Epithelial cell of prostate (primary cell): ENCODE measurements at regions not wholly inside any gene's neighbourhood (a gene's known extent, or its start where the extent isn't known, plus 50 kb on each side); places are given as distances from the start of the nearest gene placed in this dataset.
"Not testable (repeated sequence)": the region's sequence is repeated elsewhere in the genome, so short reads cannot be mapped to it uniquely, and the experiment has no call there.

Experiments used
- DNase-seq: peaks from one replicate; pipeline ENCODE4 v3.0.0-alpha.2; 2011; ENCODE audit warnings: low read depth, low spot score
- H3K27ac ChIP-seq: fragments of 450-650 bp; 2 replicates; pipeline ENCODE4 v1.5.1; 2017; ENCODE audit warnings: mild to moderate bottlenecking

DNA sequence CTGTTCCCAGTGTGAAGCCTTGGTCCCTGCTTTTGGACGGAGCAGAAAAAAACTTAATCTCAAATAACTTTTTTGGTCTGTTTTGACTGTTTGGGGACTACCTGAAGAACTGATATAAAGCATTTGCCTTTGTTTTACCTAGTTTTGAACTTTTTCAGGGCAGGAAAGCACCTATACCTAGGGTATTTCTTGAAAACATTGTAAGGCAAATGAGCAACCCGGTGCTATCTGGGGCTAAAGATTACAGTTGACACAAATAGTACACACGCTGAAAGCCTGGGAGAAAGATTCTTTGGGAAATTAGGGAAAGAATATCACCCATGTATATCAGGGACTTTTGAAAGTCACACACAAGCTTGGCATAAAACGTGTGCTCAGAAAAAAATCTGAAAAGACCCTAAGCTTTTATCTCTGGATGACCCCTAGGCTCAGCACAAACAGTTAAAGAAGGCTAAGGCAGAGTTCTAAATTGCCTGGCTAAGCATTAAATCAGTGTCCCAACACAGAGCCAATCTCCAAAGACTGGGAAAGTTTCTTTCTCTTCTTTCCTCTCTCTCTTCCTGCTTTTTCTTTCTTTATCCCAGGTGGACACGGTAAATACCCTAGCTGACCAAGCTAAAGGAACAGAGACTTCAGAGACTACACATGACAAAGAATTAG is 389.8 kb downstream of the SH2D4B start:
- DNase-seq = no peak
- H3K27ac ChIP-seq = no peak overlapping the region

DNA sequence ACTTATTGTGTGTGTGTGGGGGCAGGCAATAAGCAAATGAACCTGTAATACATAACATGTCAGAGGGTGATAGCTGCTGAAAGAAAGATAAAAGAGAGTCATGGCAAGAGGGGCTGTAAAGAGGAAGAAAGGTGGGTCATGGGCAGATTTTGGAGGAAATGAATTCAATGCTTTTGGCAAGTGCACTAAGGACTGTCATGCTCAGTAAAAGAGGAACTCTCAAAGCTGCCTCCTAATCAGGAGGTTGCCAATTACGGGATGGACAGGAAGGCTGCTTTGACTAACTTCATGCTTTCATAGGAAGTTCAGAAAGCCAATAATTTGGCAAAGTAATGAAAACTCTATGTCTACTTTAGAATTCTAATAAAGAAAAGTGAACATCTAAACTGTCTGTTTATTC is 401.2 kb downstream of the SH2D4B start:
- no peak for DNase-seq
- no peak overlapping the region for H3K27ac ChIP-seq

DNA sequence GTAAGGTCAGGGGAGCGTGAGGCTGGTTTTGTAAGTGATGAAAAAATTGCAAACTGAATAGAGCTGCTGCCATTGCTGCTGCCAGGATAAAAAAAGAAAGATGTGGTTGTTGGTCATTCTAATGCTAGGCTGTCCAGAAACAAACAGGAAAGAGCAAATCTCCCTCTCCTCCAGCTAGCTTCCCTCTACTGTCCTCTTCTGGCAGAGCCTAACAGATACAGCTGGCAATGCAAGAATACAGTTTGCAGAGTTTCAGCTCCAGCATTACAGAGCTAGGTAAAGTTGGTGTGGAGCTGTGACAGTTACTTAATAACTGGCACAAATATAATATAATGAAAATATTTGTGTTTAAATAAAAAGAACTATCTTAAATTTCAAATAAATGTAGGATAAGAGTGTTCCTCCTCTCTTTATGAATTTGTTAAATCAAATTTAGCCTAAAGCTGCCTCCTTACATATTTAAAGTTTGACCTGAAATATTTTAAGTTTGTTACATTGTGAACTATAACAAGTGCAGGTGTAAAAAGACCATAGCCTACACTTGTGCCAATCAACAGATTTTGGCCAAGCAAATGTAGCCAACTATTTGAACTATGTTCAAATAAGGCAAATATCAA is 407.7 kb downstream of the SH2D4B start:
- DNase-seq = no peak
- no peak overlapping the region for H3K27ac ChIP-seq

DNA sequence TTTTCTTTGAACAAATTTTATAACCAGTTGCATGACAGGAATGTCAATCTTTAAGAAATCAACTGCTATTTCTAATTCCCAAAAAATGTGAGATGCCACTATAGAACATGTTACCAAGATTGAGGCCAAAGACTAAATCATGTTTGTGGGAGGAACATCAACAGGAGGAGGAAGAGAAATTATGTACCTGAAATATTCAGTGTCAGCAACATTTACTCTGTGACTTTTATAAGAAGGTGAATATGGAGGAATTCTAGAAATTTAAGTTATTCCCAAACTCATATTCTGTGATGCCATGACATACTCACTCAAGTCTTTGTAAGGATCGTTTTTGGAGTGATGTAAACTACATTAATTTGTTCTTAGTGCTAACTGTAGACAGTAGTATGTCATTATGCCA is 408.4 kb downstream of the SH2D4B start:
- DNase-seq = no peak
- H3K27ac ChIP-seq = no peak overlapping the region

DNA sequence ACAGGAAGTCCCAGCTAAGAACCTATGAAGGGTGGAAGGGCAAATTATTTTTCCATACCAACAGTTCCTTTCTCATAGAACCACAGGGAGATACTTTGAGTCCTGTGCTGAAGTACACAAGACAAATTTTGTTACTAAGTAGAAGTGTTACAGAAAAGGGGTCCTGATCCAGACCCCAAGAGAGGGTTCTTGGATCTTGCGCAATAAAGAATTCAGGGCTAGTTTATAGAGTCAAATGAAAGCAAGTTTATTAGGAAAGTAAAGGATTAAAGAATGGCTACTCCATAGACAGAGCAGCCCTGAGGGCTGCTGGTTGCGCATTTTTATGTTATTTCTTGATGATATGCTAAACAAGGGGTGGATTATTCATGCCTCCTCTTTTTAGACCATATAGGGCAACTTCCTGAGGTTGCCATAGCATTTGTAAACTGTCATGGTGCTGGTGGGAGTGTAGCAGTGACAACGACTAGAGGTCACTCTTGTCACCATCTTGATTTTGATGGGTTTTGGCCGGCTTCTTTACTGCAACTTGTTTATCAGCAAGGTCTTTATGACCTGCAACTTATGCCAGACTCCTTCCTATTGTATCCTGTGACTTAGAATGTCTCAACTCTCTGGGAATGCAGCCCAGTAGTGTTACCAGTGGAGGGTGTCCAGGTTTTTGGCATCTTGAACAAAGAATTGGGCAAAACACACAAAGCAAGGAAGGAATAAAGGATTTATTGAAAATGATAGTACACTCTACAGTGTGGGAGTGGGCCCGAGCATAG is 409.4 kb downstream of the SH2D4B start:
- no peak for DNase-seq
- no peak overlapping the region for H3K27ac ChIP-seq

DNA sequence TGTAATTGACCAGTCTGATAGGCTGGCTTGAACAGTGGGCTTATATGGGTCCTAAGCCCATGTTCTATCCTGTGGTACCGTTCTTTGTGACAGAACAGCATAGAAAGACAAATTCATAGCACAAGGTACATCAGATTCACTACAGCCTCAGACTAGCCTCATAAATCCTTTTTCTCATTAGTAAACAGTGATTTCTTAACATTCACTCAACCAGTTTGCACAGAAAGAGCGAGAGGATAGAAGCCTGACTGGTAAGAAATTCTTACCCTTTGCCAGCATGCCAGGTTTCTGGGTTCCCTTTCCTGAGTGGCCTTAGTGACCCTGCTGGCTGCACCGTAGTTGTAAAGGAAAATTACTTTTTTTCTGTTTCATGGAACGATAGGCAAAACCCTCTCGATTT is 412.1 kb downstream of the SH2D4B start:
- H3K27ac ChIP-seq = no peak overlapping the region

DNA sequence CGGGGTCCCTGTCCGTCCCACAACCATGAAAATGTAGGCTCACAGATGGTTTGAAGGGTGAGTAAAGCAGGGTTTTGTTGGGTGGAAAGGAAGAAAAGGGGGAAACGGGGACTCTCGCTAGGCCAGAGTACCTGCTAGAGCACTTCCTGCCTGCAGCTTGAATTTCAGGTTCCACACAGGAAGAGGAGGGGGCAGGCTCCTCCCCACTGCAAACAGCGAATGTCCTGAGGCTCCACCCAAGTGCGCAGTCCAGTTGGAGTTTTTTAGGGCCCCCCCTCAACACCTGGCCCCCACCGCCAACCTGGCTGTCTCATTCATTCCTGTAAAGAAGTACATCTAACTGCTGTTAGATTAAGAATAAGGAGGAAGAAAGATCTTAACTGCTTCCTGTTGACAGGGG is 414.7 kb downstream of the SH2D4B start:
- DNase-seq = no peak
- no peak overlapping the region for H3K27ac ChIP-seq

More for the DNA sequence above, 412.1 kb downstream of the SH2D4B start:
- DNase-seq = no peak

DNA sequence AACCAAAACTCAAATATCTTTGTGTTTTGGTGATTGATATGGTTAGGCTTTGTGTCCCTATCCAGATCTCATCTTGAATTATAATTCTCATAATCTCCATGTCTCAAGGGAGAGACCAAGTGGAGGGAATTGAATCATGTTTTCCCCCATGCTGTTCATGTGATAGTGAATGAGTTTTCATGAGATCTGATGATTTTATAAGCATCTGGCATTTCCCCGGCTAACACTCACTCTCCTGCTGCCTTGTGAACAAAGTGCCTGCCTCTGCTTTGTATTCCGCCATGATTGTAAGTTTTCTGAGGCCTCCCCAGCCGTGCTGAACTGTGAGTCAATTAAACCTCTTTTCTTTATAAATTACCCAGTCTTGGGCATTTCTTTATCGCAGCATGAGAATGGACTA is 419.5 kb downstream of the SH2D4B start:
- DNase-seq = no peak
- no peak overlapping the region for H3K27ac ChIP-seq

DNA sequence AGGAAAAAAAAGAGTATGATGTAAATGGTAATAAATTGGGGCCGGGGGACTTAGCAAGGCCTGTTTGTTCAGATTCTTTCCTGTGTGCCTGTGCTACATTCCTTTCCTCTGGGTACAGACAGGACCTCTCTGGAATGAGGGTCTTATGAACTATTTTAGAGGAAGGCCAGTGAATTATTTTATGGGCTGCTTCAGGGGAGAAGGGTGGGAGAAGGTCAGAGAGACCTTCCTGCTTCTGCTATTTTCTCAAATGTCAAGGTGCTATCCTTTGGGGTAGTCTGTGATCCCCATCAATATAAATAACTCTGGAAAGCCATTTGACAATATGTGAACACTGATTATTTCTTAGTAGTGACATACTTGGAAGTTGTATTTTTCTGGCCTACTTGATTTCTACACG is 426.5 kb downstream of the SH2D4B start:
- H3K27ac ChIP-seq = no peak overlapping the region
- DNase-seq = no peak

DNA sequence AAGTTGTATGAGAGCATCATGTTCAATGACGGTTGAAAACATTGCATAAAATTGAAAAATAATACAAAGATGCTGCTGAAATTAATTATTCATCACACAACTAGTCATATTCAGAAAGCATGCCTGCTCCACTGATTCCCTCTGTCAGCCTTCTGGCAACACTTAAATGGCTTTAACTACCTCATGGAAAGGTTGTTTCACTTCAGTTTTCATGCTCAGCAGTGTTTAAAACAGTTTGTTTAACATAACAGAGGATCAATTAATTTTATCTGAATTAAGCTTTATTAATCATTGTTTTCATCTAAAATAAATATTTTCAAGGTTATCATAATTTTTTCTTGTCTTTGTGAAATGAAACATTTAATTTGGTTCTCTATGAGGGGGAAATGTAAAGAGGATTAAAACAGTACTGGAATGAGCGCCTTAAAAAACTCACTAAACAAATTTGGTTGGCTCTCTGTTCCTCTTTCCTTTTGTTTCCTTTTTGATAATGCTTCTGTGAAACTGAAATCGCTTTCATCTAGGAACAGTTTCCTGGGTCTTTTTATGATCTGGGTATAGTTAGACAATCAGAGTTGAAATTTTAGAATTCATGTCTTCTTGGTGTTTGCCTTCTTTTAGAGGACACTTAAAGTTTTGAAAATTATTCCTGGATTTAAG is 427.4 kb downstream of the SH2D4B start:
- no peak for DNase-seq
- no peak overlapping the region for H3K27ac ChIP-seq

DNA sequence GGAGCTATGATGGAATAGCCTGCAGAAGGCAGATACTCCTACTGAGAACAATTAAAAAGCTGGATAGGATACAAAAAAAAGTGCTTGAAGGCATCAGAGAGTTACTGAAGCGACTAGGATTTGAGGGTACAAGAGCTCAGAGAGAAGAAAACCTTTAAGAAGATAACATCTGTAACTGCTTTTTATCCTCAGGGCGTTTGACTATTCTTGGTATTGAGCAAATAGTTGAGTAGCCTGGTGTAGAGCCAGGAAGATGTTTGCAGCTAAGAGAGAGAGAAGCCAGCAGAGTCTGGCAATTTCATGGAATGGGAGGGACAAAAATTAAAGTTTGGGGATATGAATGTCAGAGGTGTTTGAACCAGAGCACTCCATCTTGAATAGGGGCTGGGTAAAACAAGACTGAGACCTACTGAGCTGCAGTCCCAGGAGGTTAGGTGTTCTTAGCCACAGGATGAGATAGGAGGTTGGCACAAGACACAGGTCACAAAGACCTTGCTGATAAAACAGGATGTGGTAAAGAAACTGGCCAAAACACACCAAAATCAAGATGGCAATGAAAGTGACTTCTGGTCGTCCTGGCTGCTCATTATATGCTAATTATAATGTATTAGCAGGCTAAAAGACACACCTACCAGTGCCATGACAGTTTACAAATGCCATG is 428.8 kb downstream of the SH2D4B start:
- no peak for DNase-seq
- H3K27ac ChIP-seq = no peak overlapping the region

DNA sequence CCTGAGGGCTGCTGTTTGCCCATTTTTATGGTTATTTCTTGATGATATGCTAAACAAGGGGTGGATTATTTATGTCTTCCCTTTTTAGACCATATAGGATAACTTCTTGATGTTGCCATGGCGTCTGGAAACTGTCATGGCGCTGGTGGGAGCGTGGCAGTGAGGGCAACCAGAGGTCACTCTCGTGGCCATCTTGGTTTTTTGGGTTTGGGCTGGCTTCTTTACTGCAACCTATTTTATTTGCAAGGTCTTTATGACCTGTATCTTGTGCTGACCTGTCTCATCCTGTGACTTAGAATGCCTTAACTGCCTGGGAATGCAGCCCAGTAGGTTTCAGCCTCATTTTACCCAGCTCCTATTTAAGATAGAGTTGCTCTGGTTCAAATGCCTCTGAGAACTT is 429.7 kb downstream of the SH2D4B start:
- not testable (repeated sequence) for DNase-seq, H3K27ac ChIP-seq

DNA sequence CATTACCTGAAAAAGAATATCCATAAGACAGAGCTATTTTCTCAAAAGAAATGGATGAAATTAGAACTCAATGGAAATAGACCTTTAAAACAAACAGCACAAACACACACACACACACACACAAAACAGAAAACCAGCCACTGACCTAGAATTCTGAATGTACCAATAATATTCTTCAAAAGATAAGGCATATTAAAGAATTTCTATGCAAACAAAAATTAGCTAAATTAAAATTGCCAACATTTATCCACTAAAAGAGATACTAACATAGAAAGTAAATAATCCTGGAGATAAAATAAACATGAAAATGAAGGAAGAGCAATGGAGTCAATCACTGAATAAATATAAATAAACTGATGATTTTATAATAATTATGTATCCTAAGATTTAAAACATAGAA is 431.2 kb downstream of the SH2D4B start:
- no peak overlapping the region for H3K27ac ChIP-seq
- DNase-seq = no peak

DNA sequence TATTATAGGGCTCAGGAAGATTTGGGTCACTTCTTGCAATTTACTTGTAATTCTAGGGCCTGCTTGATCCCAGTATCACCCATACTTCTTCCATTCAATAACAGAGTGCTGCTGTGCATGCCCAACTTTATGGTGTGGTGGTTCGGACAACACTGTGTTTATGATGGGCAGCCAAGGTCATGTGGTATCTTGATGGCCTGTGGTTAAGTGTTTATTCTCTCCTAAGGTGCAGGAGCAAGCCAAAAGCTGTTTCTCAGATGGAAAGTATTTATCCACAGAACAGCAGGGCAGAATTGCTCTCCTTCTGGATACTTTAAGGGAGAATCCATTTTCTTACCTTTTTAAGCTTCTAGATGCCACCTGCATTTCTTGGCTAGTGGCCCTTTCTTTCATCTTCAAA is 433.8 kb downstream of the SH2D4B start:
- H3K27ac ChIP-seq = no peak overlapping the region
- no peak for DNase-seq

DNA sequence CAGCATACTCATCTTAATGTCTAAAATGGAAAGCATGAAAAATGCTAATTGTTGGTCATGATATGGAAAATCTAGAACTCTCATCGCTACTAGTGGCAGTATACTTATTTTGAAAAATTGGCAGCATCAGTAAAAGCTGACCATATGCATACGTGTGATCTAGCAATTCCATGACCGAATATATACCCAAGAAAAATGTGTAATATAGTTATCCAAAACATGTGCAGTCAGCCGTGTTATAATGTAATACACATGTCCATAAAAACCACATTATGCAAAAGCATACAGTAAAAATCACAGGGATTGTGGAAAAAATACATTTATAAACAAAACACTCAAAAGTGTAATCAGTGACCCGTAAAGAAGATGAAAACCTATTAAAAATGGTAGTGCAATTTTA is 439.0 kb downstream of the SH2D4B start:
- no peak overlapping the region for H3K27ac ChIP-seq
- DNase-seq = no peak

DNA sequence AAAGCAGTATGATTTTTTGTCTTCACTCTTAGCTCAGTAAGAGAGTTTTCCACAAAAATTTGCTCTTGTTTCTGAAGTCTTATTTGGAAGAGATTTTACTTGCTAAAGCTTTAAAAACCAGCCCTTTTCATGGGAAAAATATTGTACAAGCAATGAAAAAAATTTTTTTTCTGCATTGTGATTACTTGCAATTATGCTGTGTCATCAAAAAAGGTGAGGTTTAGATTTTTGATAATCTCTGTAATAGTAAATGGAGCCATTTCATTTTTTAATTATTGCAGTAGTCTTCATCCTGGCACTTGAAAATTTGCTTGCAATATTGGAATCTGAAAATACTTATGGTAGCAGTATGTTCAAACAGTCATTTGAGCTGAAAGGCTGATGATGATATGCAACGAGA is 447.4 kb downstream of the SH2D4B start:
- H3K27ac ChIP-seq = no peak overlapping the region
- no peak for DNase-seq

DNA sequence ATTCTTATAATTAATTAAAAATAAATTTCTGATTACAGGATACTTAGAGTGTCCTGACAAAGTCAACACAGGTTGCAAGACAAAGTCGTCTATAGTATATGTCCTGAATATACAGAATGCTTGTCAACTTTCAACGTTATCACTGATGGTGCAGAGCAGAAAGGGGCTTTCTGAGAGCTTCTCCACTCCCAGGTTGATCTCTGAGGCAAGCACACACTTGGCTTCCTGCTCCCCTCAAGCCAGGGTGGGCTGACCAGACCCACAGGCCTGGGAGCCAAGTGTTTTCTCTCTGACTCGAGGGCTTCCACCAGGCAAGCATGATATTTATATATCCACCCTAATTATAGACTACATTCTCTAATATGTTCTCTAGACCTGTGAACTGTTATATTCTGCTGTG is 448.9 kb downstream of the SH2D4B start:
- DNase-seq = no peak
- H3K27ac ChIP-seq = no peak overlapping the region

DNA sequence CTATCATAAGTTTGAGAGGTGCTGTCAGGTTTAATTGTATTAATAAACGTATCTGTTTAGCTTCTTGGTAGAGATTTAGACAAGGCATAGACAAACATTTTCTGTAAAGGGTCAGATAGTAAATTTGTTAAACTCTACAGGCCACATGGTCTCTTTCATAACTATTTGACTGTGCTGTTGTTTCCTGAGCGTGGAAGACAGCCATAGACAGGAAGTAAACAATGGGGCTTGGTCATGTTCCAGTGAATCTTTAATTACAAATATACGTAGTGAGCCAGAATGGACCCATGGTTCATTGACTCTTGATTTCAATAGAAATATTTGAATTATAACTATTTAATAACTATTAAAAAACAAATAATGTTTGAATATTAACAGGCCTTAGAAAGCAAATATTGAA is 451.1 kb downstream of the SH2D4B start:
- H3K27ac ChIP-seq = no peak overlapping the region
- DNase-seq = no peak

DNA sequence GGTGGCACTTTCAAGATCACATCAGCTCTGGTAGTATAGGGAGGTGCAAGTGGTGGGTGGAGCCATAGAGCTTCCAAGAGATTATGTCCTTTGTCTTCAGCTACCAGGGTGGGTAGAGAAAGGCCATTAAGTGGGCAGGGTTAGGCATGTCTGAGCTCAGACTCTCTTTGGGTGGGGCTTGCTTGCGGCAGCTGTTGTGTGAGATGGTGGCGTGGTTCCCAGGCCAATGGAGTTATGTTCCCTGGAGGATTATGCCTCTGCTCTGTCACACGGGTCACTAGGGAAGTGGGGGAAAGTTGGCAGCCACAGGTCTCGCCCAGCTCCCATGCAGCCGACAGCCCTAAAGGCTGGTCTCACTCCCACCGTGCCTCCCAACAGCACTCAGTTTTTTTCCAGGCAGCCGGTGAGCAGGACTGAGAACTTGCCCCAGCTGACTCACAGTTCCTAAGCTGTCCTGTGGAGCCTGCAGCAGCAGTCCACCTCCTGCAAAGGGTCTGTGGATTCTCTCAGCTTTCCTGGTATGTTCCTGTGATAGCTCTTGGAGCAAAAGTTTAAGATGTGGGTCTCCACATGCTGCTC is 459.0 kb downstream of the SH2D4B start:
- DNase-seq = no peak
- no peak overlapping the region for H3K27ac ChIP-seq

DNA sequence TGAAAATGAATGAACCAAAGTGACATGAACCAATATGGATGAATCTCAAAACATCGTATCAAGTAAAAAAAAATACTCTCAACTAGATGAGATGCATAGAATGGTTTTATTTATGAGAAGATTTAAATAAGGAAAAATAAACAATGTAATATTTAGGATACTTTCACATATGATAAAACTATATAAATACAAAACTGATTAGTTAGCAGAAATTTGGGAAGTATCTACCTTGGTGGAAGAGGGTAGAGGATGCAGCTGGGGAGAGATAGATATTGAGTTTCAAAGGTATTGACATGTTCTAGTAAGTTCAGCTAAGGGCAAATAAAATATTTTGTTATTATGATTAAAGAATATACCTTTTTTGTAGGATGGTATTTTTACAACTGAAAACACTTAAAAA is 463.1 kb downstream of the SH2D4B start:
- no peak for DNase-seq
- no peak overlapping the region for H3K27ac ChIP-seq
